Osteoblast (primary cell): ENCODE measurements at regions not wholly inside any gene's neighbourhood (a gene's known extent, or its start where the extent isn't known, plus 50 kb on each side); places are given as distances from the start of the nearest gene placed in this dataset.

Source experiments
- DNase-seq: peaks from one replicate; pipeline ENCODE4 v3.0.0; 2011; ENCODE audit warnings: low spot score, mixed read lengths; ENCODE audit not compliant: insufficient read length; ENCODE audit errors: missing footprints
- H2AFZ ChIP-seq: 2 replicates; pipeline ENCODE4 v1.6.0; 2011; ENCODE audit warnings: mild to moderate bottlenecking, low read length
- H3K27ac ChIP-seq: 2 replicates; pipeline ENCODE4 v1.5.1; 2011; ENCODE audit warnings: mild to moderate bottlenecking, low read depth, low read length, moderate library complexity
- H3K27me3 ChIP-seq: 2 replicates; pipeline ENCODE4 v1.6.0; 2012; ENCODE audit warnings: mild to moderate bottlenecking, control low read depth, inconsistent platforms, low read length, moderate library complexity; ENCODE audit not compliant: insufficient read depth
- H3K36me3 ChIP-seq: 2 replicates; pipeline ENCODE4 v1.5.1; 2011; ENCODE audit warnings: mild to moderate bottlenecking, low read length, control low read depth, moderate library complexity; ENCODE audit not compliant: insufficient read depth
- H3K4me1 ChIP-seq: 2 replicates; pipeline ENCODE4 v1.5.1; 2011; ENCODE audit warnings: mild to moderate bottlenecking, low read length, control low read depth, moderate library complexity; ENCODE audit not compliant: insufficient read depth
- H3K4me2 ChIP-seq: 2 replicates; pipeline ENCODE4 v1.6.0; 2011; ENCODE audit warnings: mild to moderate bottlenecking, low read length; ENCODE audit not compliant: insufficient read depth
- H3K4me3 ChIP-seq: fragments of 200-600 bp; sonication (generic); 3 replicates; pipeline ENCODE4 v1.5.1; 2012; ENCODE audit warnings: mild to moderate bottlenecking, low read length, inconsistent platforms; ENCODE audit not compliant: insufficient read depth
- H3K79me2 ChIP-seq: 2 replicates; pipeline ENCODE4 v1.6.0; 2012; ENCODE audit warnings: mild to moderate bottlenecking, low read length, control low read depth, inconsistent platforms; ENCODE audit not compliant: insufficient read depth
- H3K9me3 ChIP-seq: 2 replicates; pipeline ENCODE4 v1.5.1; 2011; ENCODE audit warnings: low read depth, low read length, control low read depth
- H4K20me1 ChIP-seq: 2 replicates; pipeline ENCODE4 v1.6.0; 2012; ENCODE audit warnings: mild to moderate bottlenecking, low read length, control low read depth; ENCODE audit not compliant: insufficient read depth
- TF ChIP-seq, protein P1 (sequence below): IDR thresholded peaks from 2 replicates; pipeline ENCODE4 v1.5.1; 2011; ENCODE audit warnings: mild to moderate bottlenecking, low read depth, low read length, moderate library complexity; ENCODE audit errors: extremely low read depth

GRCh38 chr3:106170636-106171035 lies 301.8 kb upstream of the CBLB start:
- H3K79me2 ChIP-seq: no peaks in the 10 kb centered on the region
- H3K27ac ChIP-seq: no peak overlapping the region
- H3K9me3 ChIP-seq: no peaks in the 10 kb centered on the region
- no peak for DNase-seq
- no peaks in the 10 kb centered on the region for H4K20me1 ChIP-seq
- H3K36me3 ChIP-seq: no peaks in the 10 kb centered on the region
- no peak overlapping the region for H2AFZ ChIP-seq
- H3K27me3 ChIP-seq: no peaks in the 10 kb centered on the region
- H3K4me1 ChIP-seq: no peaks in the 10 kb centered on the region
- no peak overlapping the region for H3K4me2 ChIP-seq
- no peak overlapping the region for H3K4me3 ChIP-seq
- TF ChIP-seq, protein P1, sequence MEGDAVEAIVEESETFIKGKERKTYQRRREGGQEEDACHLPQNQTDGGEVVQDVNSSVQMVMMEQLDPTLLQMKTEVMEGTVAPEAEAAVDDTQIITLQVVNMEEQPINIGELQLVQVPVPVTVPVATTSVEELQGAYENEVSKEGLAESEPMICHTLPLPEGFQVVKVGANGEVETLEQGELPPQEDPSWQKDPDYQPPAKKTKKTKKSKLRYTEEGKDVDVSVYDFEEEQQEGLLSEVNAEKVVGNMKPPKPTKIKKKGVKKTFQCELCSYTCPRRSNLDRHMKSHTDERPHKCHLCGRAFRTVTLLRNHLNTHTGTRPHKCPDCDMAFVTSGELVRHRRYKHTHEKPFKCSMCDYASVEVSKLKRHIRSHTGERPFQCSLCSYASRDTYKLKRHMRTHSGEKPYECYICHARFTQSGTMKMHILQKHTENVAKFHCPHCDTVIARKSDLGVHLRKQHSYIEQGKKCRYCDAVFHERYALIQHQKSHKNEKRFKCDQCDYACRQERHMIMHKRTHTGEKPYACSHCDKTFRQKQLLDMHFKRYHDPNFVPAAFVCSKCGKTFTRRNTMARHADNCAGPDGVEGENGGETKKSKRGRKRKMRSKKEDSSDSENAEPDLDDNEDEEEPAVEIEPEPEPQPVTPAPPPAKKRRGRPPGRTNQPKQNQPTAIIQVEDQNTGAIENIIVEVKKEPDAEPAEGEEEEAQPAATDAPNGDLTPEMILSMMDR: no peak

GRCh38 chr3:106172101-106172500 lies 303.3 kb upstream of the CBLB start:
- TF ChIP-seq, protein P1: no peak
- no peak overlapping the region for H2AFZ ChIP-seq
- no peak overlapping the region for H3K4me2 ChIP-seq
- no peak for DNase-seq
- no peaks in the 10 kb centered on the region for H3K36me3 ChIP-seq
- no peaks in the 10 kb centered on the region for H3K9me3 ChIP-seq
- no peak overlapping the region for H3K4me3 ChIP-seq
- no peaks in the 10 kb centered on the region for H3K27me3 ChIP-seq
- no peaks in the 10 kb centered on the region for H4K20me1 ChIP-seq
- no peaks in the 10 kb centered on the region for H3K4me1 ChIP-seq
- no peaks in the 10 kb centered on the region for H3K79me2 ChIP-seq
- H3K27ac ChIP-seq: no peak overlapping the region

GRCh38 chr3:106172780-106173179 lies 304.0 kb upstream of the CBLB start:
- Histone ChIP-seq H3K9me3 (no peaks in the 10 kb centered on the region), H3K79me2 (no peaks in the 10 kb centered on the region), H3K4me2 (no peak overlapping the region), H3K36me3 (no peaks in the 10 kb centered on the region), H3K27me3 (no peaks in the 10 kb centered on the region), H2AFZ (no peak overlapping the region), H4K20me1 (no peaks in the 10 kb centered on the region), H3K27ac (no peak overlapping the region), H3K4me3 (no peak overlapping the region), H3K4me1 (no peaks in the 10 kb centered on the region)
- no peak for DNase-seq
- TF ChIP-seq, protein P1: no peak

- Histone ChIP-seq H3K27me3 (no peaks in the 10 kb centered on the region), H3K27ac (no peak overlapping the region), H4K20me1 (no peaks in the 10 kb centered on the region), H3K4me1 (no peaks in the 10 kb centered on the region), H3K79me2 (no peaks in the 10 kb centered on the region), H3K4me3 (no peak overlapping the region), H3K36me3 (no peaks in the 10 kb centered on the region), H3K4me2 (no peak overlapping the region), H3K9me3 (no peaks in the 10 kb centered on the region), H2AFZ (no peak overlapping the region)
- no peak for DNase-seq
- TF ChIP-seq, protein P1: no peak
Measured at GRCh38 chr3:106175276-106175675, 306.5 kb upstream of the CBLB start.
